ENCODE measurements at regions not wholly inside any gene's neighbourhood (a gene's known extent, or its start where the extent isn't known, plus 50 kb on each side); places are given as distances from the start of the nearest gene placed in this dataset.

GRCh38 chr13:79663977-79664636 is 183.2 kb downstream of the NDFIP2 start:
- no peak for TF ChIP-seq CTCF (IDR thresholded peaks at IDR 0.05)
- TF ChIP-seq EP300 (IDR thresholded peaks at IDR 0.05), result no peak

Measured in esophagus muscularis mucosa (tissue), 3 donors.